Erythroblast (primary cell): ENCODE measurements at regions not wholly inside any gene's neighbourhood (a gene's known extent, or its start where the extent isn't known, plus 50 kb on each side); places are given as distances from the start of the nearest gene placed in this dataset.

ENCODE experiments used
- DNase-seq, 2 experiments: peaks; one replicate each; lab custom pipeline; 2025; lab: John Stamatoyannopoulos, UW
- GATA1 ChIP-seq: IDR thresholded peaks from 2 replicates; pipeline ENCODE4 v1.6.1; 2011; ENCODE audit warnings: low read depth, mild to moderate bottlenecking, control low read depth, low read length, moderate library complexity
- POLR2A ChIP-seq: IDR thresholded peaks from 2 replicates; pipeline ENCODE4 v1.6.1; 2011; ENCODE audit warnings: mild to moderate bottlenecking, low read length

GRCh38 chr12:127260999-127261398 lies 1006.0 kb upstream of the TMEM132C start:
- no peak for TF ChIP-seq GATA1
- no peak for TF ChIP-seq POLR2A
- no peak for DNase-seq

- DNase-seq: no peak
- TF ChIP-seq GATA1: no peak
- TF ChIP-seq POLR2A: no peak
Measured at GRCh38 chr12:127262615-127263014, 1004.4 kb upstream of the TMEM132C start.

DNA sequence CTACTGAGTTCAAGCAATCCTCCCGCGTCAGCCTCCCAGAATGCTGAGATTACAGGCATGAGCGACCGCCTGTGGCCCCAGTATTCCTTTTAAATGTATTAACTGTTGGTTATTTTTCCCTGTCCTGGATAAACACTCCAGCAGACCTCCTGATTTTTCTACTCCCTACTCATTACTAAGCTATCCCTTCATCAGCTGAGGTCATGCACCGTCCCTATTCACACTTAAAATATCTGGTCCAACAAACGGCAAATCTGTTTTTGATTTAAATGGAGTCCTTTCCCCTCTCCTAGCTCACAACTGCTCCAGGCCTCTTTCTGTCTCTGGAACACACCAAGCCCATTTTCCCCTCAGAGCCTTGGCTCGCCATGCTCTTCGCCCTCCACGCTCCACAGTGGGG lies 1003.3 kb upstream of the TMEM132C start:
- DNase-seq: no peak
- TF ChIP-seq POLR2A: no peak
- no peak for TF ChIP-seq GATA1

DNA sequence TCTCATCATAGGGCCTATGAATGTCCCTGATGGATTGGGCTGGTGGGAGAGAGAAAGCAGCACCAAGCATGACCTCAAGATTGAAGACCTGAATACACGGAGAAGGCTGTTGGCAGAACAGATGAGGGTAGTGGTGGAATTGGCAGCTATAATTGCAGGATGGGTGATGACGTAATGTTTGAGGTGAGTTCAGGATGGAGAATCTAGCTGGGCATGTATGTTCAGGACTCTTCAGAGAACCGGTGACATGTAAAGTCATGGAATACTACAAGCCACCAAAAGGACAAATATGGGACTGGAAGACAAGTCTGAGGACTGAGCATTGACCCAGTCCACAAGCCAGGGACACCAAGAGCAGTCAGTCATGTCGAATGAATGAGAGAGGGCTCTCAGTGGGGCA lies 999.8 kb upstream of the TMEM132C start:
- TF ChIP-seq GATA1 (no peak), POLR2A (no peak)
- no peak for DNase-seq

DNA sequence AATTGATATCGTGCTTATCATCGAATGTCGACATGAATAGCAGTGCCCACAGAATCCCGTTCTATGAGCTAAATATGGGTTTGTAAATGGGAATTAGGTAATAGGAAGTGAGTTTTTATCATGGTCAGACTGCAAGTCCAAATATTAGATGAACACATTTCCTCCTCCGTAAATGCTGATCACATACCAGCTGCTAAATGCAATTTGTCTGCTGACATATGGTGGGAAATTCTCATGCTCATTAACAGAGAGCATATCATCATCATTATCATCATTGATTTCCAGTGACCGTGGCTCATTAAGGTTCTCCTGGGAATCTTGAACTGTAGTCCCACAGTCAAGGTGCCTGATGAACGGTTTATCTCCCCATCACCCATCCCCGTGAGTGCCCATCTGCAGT lies 998.8 kb upstream of the TMEM132C start:
- TF ChIP-seq GATA1 (no peak), POLR2A (no peak)
- no peak for DNase-seq

DNA sequence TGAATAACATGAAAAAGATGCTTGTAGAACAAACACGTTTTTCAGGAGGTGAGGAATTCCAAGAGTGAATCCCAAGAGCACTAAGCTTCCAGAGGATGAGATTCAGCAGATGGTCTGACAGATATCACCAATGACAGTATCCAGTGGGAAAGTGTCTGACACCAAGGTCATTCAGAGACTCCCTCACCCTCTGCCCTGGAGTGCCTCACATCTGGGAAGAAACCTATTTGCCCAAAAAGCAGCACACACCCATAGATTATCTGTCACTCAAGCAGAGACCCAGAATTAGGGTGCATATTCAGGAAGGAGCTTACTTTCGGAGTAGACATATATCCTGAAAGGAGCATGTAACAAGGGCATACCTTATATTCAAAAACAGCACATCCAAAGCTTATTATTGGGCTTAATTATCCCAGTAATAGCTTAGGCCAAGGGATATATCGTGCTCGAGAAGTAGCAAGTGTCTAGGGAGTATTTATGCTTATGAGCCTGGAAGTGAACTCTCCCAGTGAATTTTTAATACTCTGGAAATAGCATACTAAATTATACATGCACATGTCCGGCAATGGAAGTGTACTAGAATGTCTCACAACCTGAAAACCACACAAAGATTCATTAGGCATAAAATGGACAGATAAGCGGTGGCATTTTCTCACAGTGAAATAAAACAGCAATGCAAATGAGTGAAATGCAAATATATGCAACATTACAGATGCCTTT lies 998.1 kb upstream of the TMEM132C start:
- no peak for DNase-seq
- TF ChIP-seq GATA1: no peak
- no peak for TF ChIP-seq POLR2A

DNA sequence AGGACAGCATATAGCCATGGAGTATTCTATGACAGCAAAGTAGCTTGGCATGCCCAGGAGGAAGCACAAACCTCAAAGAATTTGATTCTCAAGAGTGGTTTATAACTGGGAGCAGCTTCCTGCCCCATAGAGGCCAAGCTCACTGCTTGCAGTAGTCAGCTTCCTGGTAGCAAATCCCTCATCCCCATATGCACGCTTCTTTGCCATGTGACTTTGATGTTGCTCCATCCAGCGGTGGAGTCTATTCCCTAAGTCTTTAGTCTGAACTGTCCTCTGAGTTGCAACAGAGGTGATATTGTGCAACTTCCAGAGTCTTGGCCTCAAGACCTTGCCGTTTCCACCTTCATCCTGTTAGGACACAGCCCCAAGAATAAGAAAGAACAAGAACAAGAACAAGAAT lies 996.8 kb upstream of the TMEM132C start:
- TF ChIP-seq GATA1 (no peak), POLR2A (no peak)
- no peak for DNase-seq

- TF ChIP-seq GATA1 (no peak), POLR2A (no peak)
- no peak for DNase-seq
Measured at GRCh38 chr12:127271776-127272175, 995.2 kb upstream of the TMEM132C start.

DNA sequence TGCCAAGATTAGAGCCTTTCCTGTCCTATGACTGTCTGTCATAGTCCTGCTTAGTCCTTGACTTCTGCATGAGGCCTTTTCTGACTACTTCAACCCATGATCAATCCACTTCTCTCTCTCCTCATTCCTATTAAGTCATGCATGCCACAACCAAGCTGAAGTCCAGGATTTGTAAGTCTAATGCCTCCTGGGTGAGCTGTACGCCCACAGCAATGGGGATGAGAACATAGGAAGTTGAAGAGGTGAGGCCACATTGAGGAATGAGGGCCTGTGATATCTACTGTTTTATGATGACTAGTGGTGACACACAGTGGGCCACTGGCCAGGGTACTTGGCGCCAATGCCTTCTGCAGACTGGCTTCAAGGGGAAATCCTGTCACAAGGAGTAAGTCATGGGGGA lies 994.1 kb upstream of the TMEM132C start:
- no peak for DNase-seq
- TF ChIP-seq POLR2A (no peak), GATA1 (no peak)

DNA sequence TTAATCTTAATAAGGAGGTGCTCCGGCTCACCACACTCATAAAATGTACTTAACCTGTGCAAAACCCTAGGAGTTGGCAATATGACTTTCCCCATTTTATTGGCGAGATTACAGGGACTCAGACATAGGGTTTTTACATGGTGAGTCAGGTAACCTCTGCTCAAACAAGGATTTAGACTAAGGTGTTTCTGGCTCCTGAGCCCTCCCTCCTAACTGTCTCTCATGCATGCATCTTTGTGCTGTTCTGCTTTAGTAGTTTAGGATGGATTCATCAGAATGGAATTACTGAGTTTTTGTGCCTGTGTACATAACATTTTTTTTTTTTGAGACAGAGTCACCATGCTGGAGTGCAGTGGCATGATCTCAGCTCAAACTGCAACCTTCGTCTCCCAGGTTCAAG lies 993.3 kb upstream of the TMEM132C start:
- TF ChIP-seq POLR2A (no peak), GATA1 (no peak)
- DNase-seq: no peak

GRCh38 chr12:127275416-127275815 lies 991.6 kb upstream of the TMEM132C start:
- TF ChIP-seq GATA1 (no peak), POLR2A (no peak)
- no peak for DNase-seq

- DNase-seq: no peak
- TF ChIP-seq POLR2A: no peak
- TF ChIP-seq GATA1: no peak
Measured at GRCh38 chr12:127277882-127278281, 989.1 kb upstream of the TMEM132C start.

- TF ChIP-seq POLR2A (no peak), GATA1 (no peak)
- DNase-seq: no peak
Measured at GRCh38 chr12:127278351-127278750, 988.6 kb upstream of the TMEM132C start.

- TF ChIP-seq GATA1 (no peak), POLR2A (no peak)
- DNase-seq: peak; percentile 67 to 79
Measured at GRCh38 chr12:127280393-127281275, 986.3 kb upstream of the TMEM132C start.
